GM18508 (cell line): ENCODE measurements at regions not wholly inside any gene's neighbourhood (a gene's known extent, or its start where the extent isn't known, plus 50 kb on each side); places are given as distances from the start of the nearest gene placed in this dataset.

Source experiments
- ATAC-seq: cut with Tn5 transposase; IDR thresholded peaks from one replicate; pipeline ENCODE4 v1.9.1; 2021; ENCODE audit warnings: moderate number of reproducible peaks; ENCODE audit not compliant: insufficient read depth, unreplicated experiment

GRCh38 chr2:22253171-22253570 lies 1129.4 kb downstream of the TDRD15 start:
- ATAC-seq = no peak

GRCh38 chr2:22261165-22261564 lies 1123.8 kb upstream of the KLHL29 start:
- no peak for ATAC-seq

GRCh38 chr2:22270341-22270740 lies 1114.6 kb upstream of the KLHL29 start:
- no peak for ATAC-seq

- ATAC-seq = no peak
These were observed 1111.1 kb upstream of the KLHL29 start for GRCh38 chr2:22273853-22274252.

DNA sequence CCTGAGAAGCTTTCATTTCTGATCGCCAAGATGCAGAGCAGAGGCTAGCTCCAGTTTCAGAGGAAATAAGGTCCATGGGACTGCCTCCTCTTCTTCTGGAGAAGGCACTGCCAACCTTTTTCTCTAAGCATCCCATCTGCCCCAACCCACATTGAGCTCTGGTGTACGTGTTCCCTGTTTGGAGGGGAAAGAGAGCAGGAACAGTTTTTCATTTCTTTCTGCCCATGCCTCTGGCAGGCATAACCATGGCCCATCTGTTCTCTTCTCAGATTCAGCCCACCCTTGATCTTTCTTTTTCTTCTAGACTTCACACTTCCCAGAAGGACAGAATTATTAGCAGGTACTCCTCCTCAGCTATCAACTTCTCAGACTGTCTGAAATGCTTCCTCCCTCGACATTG lies 1110.3 kb upstream of the KLHL29 start:
- ATAC-seq = no peak

DNA sequence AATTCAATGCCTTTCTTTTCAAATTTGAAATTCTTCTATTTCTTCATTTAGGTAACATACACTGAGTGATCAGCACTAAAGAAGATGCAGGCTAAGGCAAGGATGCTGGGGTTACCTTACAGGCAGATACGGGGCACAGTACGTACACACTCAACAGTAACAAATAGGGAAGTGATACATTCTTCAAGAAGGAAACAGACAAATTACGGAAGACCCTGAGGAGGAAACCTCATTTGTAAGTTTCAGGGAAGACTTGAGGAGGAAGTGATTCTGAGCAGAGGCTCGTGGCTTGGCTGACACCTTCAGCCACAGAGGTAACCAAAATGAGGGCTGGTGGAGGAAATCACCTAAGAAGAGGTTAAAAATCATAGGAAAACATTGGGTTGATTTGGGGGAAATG lies 1108.3 kb upstream of the KLHL29 start:
- ATAC-seq = peak; percentile 78

- no peak for ATAC-seq
These were observed 1105.4 kb upstream of the KLHL29 start for GRCh38 chr2:22279541-22279940.

GRCh38 chr2:22281033-22281432 lies 1103.9 kb upstream of the KLHL29 start:
- no peak for ATAC-seq

DNA sequence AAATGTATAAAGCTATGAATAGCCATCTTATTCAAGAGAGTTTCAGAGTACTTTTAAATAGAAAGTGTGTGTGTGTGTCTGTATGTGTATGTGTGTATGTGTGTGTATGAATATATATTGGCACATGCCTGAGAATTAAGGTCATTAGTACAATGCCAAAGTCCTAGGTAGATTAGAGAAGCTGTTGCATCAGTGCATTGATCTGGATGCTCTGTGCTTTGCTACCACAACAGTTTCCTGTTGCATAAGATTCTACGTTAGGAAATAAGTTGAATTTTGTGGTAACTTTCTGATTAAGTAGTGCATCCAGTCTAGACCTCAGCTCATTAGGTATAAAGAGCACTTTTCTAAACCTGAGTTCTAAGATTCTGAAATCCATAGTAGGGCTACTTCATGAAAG lies 1102.8 kb upstream of the KLHL29 start:
- no peak for ATAC-seq

DNA sequence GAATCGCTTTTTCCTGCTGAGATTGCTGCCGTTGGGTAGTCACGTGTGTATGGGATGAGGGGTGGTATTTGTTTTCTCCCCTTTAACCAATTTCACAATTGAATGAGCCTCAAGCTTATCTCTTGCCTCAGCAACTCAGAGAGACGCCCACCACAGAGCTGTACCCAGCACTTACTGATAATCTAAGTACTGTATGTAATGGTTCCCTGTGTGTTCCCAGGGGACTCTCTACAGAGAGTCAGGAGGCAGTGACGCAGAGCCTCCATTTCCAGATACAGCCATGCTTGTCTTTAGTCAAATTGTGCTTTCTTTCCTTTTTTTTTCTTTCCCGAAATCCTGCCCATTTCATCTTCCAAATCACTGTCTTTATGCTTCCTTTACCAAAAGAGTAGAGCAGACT lies 1102.1 kb upstream of the KLHL29 start:
- no peak for ATAC-seq

GRCh38 chr2:22283436-22283835 lies 1101.5 kb upstream of the KLHL29 start:
- ATAC-seq = no peak

DNA sequence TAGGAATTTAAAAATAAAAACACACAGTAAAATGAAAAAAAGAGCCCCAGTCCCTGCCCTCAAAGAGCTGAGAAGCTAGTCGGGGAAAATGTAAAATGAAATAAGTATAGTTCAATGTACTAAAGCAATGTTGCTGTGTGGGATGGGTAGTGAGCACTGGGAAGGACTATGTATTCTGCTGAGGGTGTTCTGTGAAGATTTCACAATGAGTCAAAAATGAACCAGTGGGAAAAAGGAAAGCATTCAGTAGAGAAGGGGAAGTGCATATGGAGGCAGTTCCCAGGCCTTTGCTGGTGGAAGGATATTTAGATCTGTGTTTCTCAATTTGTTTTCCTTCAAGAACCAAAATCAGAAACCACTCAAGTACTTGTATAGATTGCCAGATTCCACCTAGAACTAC lies 1094.7 kb upstream of the KLHL29 start:
- no peak for ATAC-seq

DNA sequence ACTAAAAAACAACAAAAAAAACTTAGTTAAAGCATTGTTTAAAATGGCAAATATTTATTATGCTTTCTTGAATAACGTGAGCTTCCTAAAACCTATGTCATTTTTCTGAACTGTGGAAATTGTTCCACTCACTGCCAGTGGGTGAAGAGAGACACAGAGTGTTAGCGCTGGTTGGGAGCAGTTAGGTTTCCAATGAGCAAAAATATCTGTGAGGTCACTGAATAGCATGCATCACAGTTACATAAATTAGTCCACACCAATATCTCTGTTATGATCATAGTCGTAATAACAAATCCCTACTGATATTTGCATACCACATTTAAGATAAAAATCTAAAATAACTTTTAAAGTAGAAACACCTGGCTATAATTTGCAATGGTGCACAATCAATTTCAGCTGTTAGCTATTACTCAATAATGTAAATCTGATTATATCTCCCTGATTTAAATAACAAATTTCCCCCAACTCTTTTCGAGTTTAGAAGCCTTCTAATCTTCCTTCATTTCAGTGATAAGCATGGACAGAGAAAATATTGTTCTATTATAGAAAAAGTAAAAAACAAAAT lies 1094.0 kb upstream of the KLHL29 start:
- ATAC-seq = no peak

GRCh38 chr2:22301228-22301627 lies 1083.8 kb upstream of the KLHL29 start:
- no peak for ATAC-seq

GRCh38 chr2:22326250-22326649 lies 1058.7 kb upstream of the KLHL29 start:
- no peak for ATAC-seq

- no peak for ATAC-seq
These were observed 1055.5 kb upstream of the KLHL29 start for GRCh38 chr2:22329211-22330154.

- no peak for ATAC-seq
These were observed 1048.6 kb upstream of the KLHL29 start for GRCh38 chr2:22336414-22336813.

- ATAC-seq = no peak
These were observed 1044.3 kb upstream of the KLHL29 start for GRCh38 chr2:22340716-22341115.

- no peak for ATAC-seq
These were observed 1037.7 kb upstream of the KLHL29 start for GRCh38 chr2:22347306-22347705.

DNA sequence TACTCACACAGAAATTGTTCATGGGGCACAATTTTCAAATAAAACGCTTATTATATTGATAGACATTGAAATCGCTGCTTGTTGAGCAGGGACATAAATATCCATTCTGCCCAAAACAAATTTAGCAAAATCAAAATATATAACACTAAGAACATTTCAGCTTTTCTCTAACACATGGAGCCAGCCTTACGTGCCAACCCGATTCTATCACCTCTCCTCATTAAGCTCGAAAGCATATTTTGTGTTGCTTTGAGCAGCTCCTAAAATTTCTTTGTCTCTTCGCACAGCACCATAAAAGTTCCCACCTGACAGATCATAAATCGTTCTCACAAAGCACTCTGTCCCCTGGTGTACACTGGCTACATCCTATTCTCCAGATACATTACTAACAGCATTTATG lies 1034.4 kb upstream of the KLHL29 start:
- no peak for ATAC-seq

GRCh38 chr2:22355816-22356433 lies 1029.1 kb upstream of the KLHL29 start:
- ATAC-seq = peak; percentile 65
